NCI-H1694 treated with DMSO at 0.1 percent for 48 hours (cell line): ENCODE measurements at regions not wholly inside any gene's neighbourhood (a gene's known extent, or its start where the extent isn't known, plus 50 kb on each side); places are given as distances from the start of the nearest gene placed in this dataset.
"Not testable (repeated sequence)": the region's sequence is repeated elsewhere in the genome, so short reads cannot be mapped to it uniquely, and the experiment has no call there.

ENCODE experiments used
- DNase-seq: peaks from one replicate; lab custom pipeline; 2025; lab: John Stamatoyannopoulos, UW

DNA sequence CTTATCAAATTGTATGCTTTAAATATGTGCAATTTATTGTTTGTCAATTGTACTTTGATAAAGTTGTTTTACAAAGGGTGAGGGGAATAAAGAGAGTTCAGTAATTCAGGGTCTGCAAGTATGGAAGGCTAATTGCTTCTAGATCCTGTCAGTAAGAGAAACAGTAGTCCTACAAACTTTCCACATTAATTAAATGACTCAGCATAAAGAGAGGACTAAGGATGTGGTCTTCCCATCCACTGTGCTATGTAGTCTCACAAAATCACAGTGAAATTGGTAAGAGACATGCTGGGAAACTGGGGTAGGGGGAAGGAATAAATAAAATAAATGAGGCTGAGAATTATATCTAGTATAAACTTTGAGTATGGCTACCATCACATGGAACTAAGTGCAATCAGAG lies 130.2 kb upstream of the PKP2 start:
- DNase-seq = no peak

GRCh38 chr12:33022724-33023123 lies 126.1 kb upstream of the PKP2 start:
- not testable (repeated sequence) for DNase-seq

DNA sequence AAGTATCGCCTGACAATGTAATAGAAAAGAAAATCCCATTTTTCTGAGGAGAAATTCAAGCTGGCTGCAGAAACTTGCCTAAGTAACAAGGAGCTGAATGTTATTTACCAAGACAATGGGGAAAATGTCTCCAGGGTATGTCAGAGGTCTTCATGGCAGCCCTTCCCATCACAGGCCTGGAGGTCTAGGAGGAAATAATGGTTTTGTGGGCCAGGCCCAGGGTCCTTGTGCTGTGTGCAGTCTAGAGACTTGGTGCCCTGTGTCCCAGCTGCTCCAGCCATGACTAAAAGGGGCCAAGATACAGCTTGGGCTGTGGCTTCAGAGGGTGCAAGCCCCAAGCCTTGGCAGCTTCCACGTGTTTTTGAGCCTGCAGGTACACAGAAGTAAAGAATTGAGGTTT lies 120.5 kb upstream of the PKP2 start:
- not testable (repeated sequence) for DNase-seq

GRCh38 chr12:33012226-33012625 lies 115.6 kb upstream of the PKP2 start:
- no peak for DNase-seq

DNA sequence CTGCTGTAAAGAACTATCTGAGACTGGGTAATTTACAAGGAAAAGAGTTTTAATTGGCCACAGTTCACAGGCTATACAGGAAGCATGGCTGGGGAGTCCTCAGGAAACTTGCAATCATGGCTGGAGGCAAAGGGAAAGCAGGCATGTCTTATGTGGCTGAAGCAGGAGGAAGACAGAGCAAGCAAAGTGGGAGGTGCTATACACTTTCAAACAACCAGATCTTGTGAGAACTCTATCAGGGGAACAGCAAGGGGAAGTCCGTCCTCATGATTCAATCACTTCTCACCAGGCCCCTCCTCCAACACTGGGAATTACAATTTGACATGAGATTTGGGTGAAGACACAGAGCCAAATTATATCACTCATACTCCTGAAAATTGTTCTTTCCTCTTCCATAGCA lies 109.5 kb upstream of the PKP2 start:
- no peak for DNase-seq

DNA sequence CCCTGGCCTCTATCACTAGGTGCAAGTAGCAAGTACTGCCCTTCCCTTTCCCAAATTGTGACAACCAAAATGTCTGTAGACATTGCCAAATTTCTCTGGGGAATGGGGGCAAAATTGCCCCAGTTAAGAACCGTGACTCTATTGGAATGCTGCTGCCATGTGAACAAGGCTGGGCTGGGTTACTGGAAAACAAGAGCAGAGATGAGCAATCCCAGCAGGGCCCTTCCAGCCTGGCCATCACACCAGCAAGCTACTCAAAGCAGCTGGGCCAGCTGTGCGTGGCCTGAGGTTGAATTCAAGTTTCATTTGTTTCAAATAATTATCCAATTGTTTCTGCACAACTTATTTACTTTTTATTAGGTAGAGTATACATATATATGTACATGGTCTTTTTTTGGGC lies 103.4 kb upstream of the PKP2 start:
- no peak for DNase-seq

GRCh38 chr12:32997471-32997870 lies 100.9 kb upstream of the PKP2 start:
- DNase-seq = no peak

DNA sequence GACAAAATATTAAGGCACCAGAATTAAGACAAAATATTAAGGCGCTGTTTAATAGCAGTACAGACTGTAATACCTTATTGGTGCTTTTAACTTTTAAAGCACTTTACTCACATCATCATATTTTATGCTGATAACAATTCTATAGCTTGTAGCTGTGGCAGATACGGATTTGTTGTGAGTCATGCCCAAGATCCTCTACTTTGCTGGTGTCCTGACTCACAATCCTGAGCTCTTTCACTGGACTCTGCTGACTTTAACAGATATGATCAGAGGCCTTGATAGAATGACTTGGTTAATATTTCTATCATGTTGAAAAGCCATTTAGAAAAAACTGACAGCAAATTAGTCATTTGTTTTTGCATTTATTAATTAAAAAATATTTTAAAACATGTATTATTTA lies 99.0 kb upstream of the PKP2 start:
- no peak for DNase-seq

- DNase-seq = no peak
Measured at GRCh38 chr12:32993404-32993803, 96.8 kb upstream of the PKP2 start.

DNA sequence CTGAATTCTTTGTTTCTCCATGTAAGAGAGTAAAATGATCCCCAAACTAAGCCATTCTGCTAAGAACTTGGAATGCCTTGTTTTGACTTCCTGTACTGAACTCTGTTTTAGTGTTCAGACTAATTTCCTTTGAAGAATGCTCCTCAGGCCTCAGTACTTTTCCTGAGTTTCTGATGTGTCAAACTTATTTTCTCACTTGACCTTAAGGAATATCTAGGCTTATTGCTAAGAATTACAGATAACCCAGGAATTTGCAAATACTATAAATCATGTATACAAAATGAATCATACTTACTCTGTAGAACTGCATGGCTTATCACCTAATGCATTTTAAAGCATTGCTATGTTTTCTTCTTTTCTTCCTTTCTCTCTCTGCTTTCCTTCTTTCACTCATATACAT lies 93.1 kb upstream of the PKP2 start:
- no peak for DNase-seq

DNA sequence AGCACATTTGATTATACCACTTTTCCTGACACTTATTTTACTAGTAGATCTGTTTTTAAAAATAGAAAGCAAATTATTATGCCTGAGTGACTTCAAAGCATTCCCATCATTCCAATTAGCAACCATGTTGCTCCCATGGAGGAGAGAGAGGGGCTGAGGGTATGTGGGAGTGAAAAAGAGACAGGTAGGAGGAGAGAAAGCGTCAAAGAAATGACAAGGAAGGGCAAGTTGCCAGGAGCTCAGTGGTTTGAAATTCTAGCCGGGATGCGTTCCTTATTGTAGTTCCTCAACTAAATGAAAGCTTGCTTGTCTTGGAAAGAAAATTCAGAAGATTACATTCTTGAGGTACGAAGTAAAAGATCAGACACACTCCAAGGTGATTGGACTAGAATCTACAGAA lies 92.4 kb upstream of the PKP2 start:
- DNase-seq = no peak

GRCh38 chr12:32987512-32987911 lies 90.9 kb upstream of the PKP2 start:
- no peak for DNase-seq

GRCh38 chr12:32983968-32984367 lies 87.4 kb upstream of the PKP2 start:
- no peak for DNase-seq

DNA sequence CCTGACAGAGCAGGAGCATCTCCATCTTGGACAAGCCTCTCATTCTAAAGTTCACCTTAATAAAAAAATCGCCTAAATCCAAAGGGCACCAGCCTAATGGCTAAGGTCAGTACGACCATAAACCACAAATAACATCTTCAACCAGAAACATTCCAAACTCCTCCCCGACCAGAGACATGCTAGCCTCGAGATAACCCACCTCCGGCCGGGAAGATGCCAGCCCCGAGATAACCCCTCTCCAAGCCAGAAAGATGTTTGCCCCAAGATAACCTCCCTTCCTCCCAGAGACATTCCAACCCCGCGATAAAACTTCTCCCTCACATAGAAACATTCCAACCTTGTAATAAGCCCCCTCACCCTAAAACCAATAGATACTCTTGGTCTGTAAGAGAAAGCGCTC lies 86.8 kb upstream of the PKP2 start:
- DNase-seq = no peak

DNA sequence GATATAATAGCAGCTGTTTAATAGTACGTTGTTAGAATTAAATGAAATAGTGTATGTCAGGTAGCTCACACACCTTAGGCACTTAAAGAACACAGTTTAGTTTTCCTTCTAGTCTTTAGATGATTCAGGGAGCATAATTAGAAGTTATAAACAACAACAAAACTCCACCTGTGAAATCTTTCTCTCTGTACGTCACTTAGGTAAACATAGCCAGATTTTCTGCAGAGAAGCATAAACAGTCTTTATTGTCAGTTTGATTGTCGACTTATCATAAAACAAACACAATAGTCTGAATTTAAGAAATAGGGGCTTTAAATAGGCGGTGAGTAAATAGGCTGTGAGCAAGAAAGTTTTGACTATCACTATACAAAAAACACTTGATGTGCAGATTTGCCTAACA lies 84.6 kb upstream of the PKP2 start:
- no peak for DNase-seq

DNA sequence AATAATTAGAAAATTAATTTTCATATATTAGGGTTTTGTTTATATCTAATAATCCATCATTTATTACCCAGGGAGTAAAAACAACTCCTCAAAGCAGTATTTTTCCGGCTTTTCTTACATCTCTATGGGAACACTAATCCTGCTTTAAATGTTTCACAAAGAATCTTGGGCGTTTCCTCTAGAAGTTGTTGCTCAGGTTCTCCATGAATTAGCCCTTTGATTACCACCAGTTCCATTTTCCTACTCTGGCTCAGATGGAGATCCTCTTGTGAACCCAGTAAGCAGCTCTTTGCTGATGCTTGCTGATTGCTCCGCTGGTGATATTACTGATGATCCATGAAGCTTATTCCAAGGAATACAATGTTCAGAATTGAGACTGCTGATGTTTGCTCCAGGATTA lies 78.5 kb upstream of the PKP2 start:
- DNase-seq = no peak

DNA sequence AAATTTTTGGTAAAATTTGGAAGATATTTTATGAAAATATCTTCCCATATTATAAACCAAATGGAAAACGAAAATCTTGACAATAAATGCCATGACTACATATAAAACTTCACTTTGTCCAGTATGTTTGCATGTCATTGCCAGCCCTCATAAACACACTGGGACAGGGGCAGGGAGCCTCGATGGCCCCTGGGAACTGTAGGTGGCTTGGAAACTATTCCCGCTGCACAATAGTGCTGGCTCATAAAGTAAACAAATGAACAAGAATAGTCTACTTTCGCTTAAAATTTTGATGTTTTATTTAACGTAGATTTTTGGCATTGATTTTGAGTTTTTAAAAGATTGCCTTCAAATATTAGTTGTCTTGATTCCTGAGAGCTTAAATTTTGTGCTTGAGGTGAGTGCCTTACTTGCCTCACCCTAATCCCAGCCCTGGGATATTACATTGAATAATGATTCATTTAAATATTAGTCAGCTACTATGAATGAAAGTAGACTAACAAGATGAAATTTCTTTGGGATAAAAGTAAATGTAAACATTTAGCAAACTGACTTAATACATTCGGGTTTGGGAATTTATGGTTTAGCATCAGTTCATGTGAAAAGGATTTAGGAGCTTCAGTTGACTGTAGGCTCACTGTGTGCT lies 74.0 kb upstream of the PKP2 start:
- DNase-seq = no peak

- DNase-seq = no peak
Measured at GRCh38 chr12:32964981-32965585, 68.5 kb upstream of the PKP2 start.

GRCh38 chr12:32956418-32956817 lies 59.8 kb upstream of the PKP2 start:
- not testable (repeated sequence) for DNase-seq

DNA sequence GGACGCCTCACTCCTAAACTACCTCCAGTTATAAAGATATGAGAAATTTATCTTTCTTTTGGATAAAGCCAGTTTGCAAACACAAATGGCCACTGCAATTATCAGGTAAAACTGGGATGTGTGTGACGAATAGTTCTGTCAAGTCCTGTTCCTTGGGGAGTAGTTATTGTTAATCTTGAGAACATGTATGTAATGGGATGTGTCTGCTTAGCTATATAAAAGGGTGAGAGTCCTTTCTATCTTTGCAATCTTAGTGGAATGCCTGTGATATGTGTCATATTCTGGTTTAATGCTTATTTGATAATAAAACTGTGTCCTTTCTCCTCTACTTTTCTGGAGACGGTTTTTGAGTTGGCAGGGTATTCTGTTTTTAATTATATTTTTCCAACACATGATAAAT lies 56.1 kb upstream of the PKP2 start:
- no peak for DNase-seq

DNA sequence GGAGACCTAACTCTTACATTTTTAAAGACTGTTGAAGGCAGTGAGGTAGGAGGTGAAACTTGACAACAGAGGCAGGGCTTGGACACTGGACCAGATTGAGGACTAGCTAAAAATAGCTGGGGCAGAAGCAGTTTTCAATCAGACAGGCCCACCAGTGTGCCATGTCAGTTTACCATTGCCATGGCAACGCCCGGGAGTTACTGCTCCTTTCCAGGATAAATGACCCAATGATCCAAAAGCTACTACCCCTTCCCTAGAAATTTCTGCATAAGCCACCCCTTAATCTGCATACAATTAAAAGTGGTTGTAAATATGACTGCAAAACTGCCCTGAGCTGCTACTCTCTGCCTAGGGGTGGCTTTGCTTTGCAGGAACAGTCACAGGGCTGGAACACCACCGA lies 53.2 kb upstream of the PKP2 start:
- no peak for DNase-seq

- peak; percentile 63 for DNase-seq
Measured at GRCh38 chr12:32947206-32948067, 50.9 kb upstream of the PKP2 start.

GRCh38 chr12:32946504-32947131 lies 50.0 kb upstream of the PKP2 start:
- no peak for DNase-seq
